HCT116 (cell line): ENCODE measurements at regions not wholly inside any gene's neighbourhood (a gene's known extent, or its start where the extent isn't known, plus 50 kb on each side); places are given as distances from the start of the nearest gene placed in this dataset.

Experiments used
- ATAC-seq: fragments of 200-7000 bp; cut with Tn5 transposase; 2 replicates; pipeline ENCODE4 v1.9.1; 2020; ENCODE audit warnings: mild to moderate bottlenecking, moderate library complexity
- BruUV-seq: library from RNA; stranded (reverse); fragments of 400-500 nt; replicated peaks from 2 replicates; lab custom pipeline; 2021; lab: Mats Ljungman, UMichigan
- CTCF ChIA-PET: fragments of 300-600 bp; sonication (Branson Sonifier 250); formaldehyde crosslinking; loops from one replicate; lab custom pipeline; 2021; ENCODE audit warnings: antibody characterized with exemption; lab: Charles Lee
- POLR2A ChIA-PET: fragments of 300-600, 350-600 bp; sonication (Branson Sonifier 250); formaldehyde crosslinking; loops from one replicate; lab custom pipeline; 2021; ENCODE audit warnings: antibody characterized with exemption; lab: Charles Lee
- RAD21 ChIA-PET, 2 experiments: fragments of 300-600 bp; sonication (Branson Sonifier 250); formaldehyde crosslinking; loops; one replicate each; lab custom pipeline; 2023; ENCODE audit warnings: low total read pairs in 2 of 2; ENCODE audit not compliant: uncharacterized antibody in 2 of 2, unreplicated experiment in 2 of 2, low non-redundant PET in 1 of 2; lab: Charles Lee
- DNase-seq: peaks from one replicate; pipeline ENCODE4 v3.0.0-alpha.2; 2010; ENCODE audit warnings: low read depth, low spot score
- H2AFZ ChIP-seq: fragments of 200-600 bp; shearing (Covaris generic), sonication (generic); 2 replicates; pipeline ENCODE4 v1.6.1; 2017; ENCODE audit warnings: low read depth, mixed run types, mixed read lengths, antibody characterized with exemption, low read length; ENCODE audit not compliant: poor library complexity, severe bottlenecking
- H3K27ac ChIP-seq: 2 replicates; pipeline ENCODE4 v1.5.1; 2012; ENCODE audit warnings: low read depth, low read length
- H3K27me3 ChIP-seq: fragments of 200-600 bp; sonication (generic); 2 replicates; pipeline ENCODE4 v1.6.1; 2016; ENCODE audit warnings: mixed run types, low read length, mixed read lengths; ENCODE audit not compliant: insufficient read depth
- H3K36me3 ChIP-seq, 2 experiments: fragments of 200-500 bp in 1 of 2; fragments of 200-600 bp in 1 of 2; sonication (Bioruptor generic) in 1 of 2; sonication (generic) in 1 of 2; 2 replicates each; pipeline versions ENCODE4 v1.5.1 to v1.6.1; 2014 to 2016; ENCODE audit warnings: low read length in 2 of 2, inconsistent platforms in 1 of 2, mixed read lengths in 1 of 2, mixed run types in 1 of 2; ENCODE audit not compliant: insufficient read depth in 2 of 2, control insufficient read depth in 1 of 2
- H3K4me1 ChIP-seq, 2 experiments: fragments of 200-600 bp in 1 of 2; sonication (generic) in 1 of 2; 2 replicates each; pipeline versions ENCODE4 v1.5.1 to v1.6.1; 2012 to 2017; ENCODE audit warnings: low read length in 2 of 2, inconsistent platforms in 1 of 2, mild to moderate bottlenecking in 1 of 2, mixed read lengths in 1 of 2, mixed run types in 1 of 2, moderate library complexity in 1 of 2; ENCODE audit not compliant: insufficient read depth in 2 of 2, control insufficient read depth in 1 of 2
- H3K4me2 ChIP-seq: fragments of 200-600 bp; sonication (generic); 2 replicates; pipeline ENCODE4 v1.6.1; 2017; ENCODE audit warnings: mixed run types, low read length, mixed read lengths
- H3K4me3 ChIP-seq, 2 experiments: fragments of 200-600 bp in 1 of 2; sonication (generic) in 1 of 2; replicated peaks in 1 of 2; 2 replicates each; pipeline ENCODE4 v1.5.1; 2011 to 2016; ENCODE audit warnings: low read length in 2 of 2, control low read depth in 1 of 2, low read depth in 1 of 2, mild to moderate bottlenecking in 1 of 2, mixed read lengths in 1 of 2, mixed run types in 1 of 2
- H3K79me2 ChIP-seq: fragments of 200-600 bp; sonication (generic); 2 replicates; pipeline ENCODE4 v1.6.1; 2017; ENCODE audit warnings: mild to moderate bottlenecking, mixed run types, low read length, moderate library complexity, mixed read lengths; ENCODE audit not compliant: insufficient read depth
- H3K9ac ChIP-seq: fragments of 200-600 bp; sonication (generic); 2 replicates; pipeline ENCODE4 v1.6.1; 2016; ENCODE audit warnings: low read length, mixed read lengths
- H3K9me2 ChIP-seq: fragments of 200-600 bp; sonication (generic), shearing (Covaris generic); 2 replicates; pipeline ENCODE4 v1.6.1; 2017; ENCODE audit warnings: mixed run types, mild to moderate bottlenecking, moderate library complexity; ENCODE audit not compliant: insufficient read depth
- H3K9me3 ChIP-seq, 2 experiments: fragments of 200-500 bp in 1 of 2; fragments of 200-600 bp in 1 of 2; sonication (Bioruptor generic) in 1 of 2; sonication (generic) in 1 of 2; 2 replicates each; pipeline ENCODE4 v1.6.1; 2014 to 2017; ENCODE audit warnings: low read length in 2 of 2, mixed read lengths in 2 of 2, inconsistent platforms in 1 of 2, low read depth in 1 of 2, mild to moderate bottlenecking in 1 of 2, mixed run types in 1 of 2, moderate library complexity in 1 of 2; ENCODE audit not compliant: control insufficient read depth in 1 of 2, insufficient read depth in 1 of 2
- H4K20me1 ChIP-seq: fragments of 200-600 bp; sonication (generic), shearing (Covaris generic); 2 replicates; pipeline ENCODE4 v1.6.1; 2017; ENCODE audit warnings: mixed run types, mild to moderate bottlenecking, moderate library complexity; ENCODE audit not compliant: insufficient read depth
- EGR1 ChIP-seq: IDR thresholded peaks from 2 replicates; pipeline ENCODE4 v1.6.1; 2012; ENCODE audit warnings: low read depth
- EZH2 ChIP-seq: fragments of 200-600 bp; sonication (generic); IDR thresholded peaks from 2 replicates; pipeline ENCODE4 v1.6.1; 2017; ENCODE audit warnings: antibody characterized with exemption, mixed run types
- EZH2phosphoT487 ChIP-seq: fragments of 200-600 bp; IDR thresholded peaks from 2 replicates; pipeline ENCODE4 v1.6.1; 2018; ENCODE audit warnings: antibody characterized with exemption, borderline replicate concordance
- JUND ChIP-seq: IDR thresholded peaks from 2 replicates; pipeline ENCODE4 v1.6.1; 2012
- POLR2A ChIP-seq: IDR thresholded peaks from 2 replicates; pipeline ENCODE4 v1.7.0; 2011; ENCODE audit warnings: borderline replicate concordance; ENCODE audit not compliant: insufficient read depth, insufficient read length; ENCODE audit errors: extremely low read depth
- RAD21 ChIP-seq: IDR thresholded peaks from 2 replicates; pipeline ENCODE4 v1.6.1; 2012; ENCODE audit warnings: low read depth, mild to moderate bottlenecking
- SP1 ChIP-seq: IDR thresholded peaks from 2 replicates; pipeline ENCODE4 v1.6.1; 2012; ENCODE audit warnings: low read depth
- SRF ChIP-seq: IDR thresholded peaks from 2 replicates; pipeline ENCODE4 v1.6.1; 2012; ENCODE audit warnings: low read depth
- YY1 ChIP-seq: IDR thresholded peaks from 2 replicates; pipeline ENCODE4 v1.6.1; 2011; ENCODE audit warnings: low read length, low read depth, moderate library complexity, mild to moderate bottlenecking; ENCODE audit not compliant: insufficient replicate concordance; ENCODE audit errors: extremely low read depth
- ZFX ChIP-seq: fragments of 450-650 bp; IDR thresholded peaks from 2 replicates; pipeline ENCODE4 v1.6.1; 2017
- intact Hi-C: fragments of 100-400 bp; cut with micrococcal nuclease; formaldehyde crosslinking; loops from 2 replicates; pipeline ENCODE4 v1.10.0; 2022
- TF ChIP-seq, protein P1 (sequence below): IDR thresholded peaks from 2 replicates; pipeline ENCODE4 v1.6.1; 2012
- TF ChIP-seq, protein P2 (sequence below): IDR thresholded peaks from 2 replicates; pipeline ENCODE4 v1.6.1; 2011; ENCODE audit warnings: mild to moderate bottlenecking, low read length, moderate library complexity; ENCODE audit not compliant: insufficient replicate concordance; ENCODE audit errors: extremely low read depth

DNA sequence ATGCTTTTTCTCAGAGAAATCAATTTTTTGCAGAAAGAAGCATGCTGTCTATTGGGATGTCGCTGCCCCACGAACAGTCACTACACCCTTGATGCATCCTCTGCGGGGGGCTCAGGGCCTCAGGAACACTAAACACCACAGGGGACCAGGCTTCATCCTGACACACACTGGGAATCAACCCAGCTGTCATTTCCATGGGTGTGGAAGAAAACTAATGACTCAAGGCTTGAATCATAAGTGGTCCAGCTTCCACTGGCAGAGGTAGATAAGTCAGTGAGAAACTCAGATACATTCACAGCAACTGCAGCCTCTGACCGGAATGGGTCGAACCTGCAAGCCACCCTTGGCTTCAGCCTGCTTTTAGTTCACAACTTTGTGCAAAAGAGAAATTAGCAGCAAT lies 81.3 kb upstream of the SPTLC3 start:
- no TSS peak for BruUV-seq
- POLR2A ChIA-PET, result no interaction called here
- Histone ChIP-seq H3K27me3 (0 out of 2 replicates have a peak, but pooled peaks cover 3% of the 10 kb centered on the region), H3K9ac (no peak overlapping the region), H3K4me1 (no peaks in the 10 kb centered on the region), H3K36me3 (no peaks in the 10 kb centered on the region), H4K20me1 (no peaks in the 10 kb centered on the region), H2AFZ (no peak overlapping the region), H3K4me2 (no peak overlapping the region), H3K4me3 (no peak overlapping the region), H3K27ac (no peak overlapping the region), H3K79me2 (no peaks in the 10 kb centered on the region), H3K9me3 (no peaks in the 10 kb centered on the region), H3K9me2 (no peaks in the 10 kb centered on the region)
- TF ChIP-seq JUND (no peak), SRF (no peak), RAD21 (no peak), EZH2 (no peak), ZFX (no peak), EZH2phosphoT487 (no peak)
- TF ChIP-seq, protein P1, sequence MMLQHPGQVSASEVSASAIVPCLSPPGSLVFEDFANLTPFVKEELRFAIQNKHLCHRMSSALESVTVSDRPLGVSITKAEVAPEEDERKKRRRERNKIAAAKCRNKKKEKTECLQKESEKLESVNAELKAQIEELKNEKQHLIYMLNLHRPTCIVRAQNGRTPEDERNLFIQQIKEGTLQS, result no peak
- intact Hi-C loops, result no loop called here
- DNase-seq (no peak), ATAC-seq (no peak)
- CTCF ChIA-PET, result no interaction called here
- RAD21 ChIA-PET, result no interaction called here

DNA sequence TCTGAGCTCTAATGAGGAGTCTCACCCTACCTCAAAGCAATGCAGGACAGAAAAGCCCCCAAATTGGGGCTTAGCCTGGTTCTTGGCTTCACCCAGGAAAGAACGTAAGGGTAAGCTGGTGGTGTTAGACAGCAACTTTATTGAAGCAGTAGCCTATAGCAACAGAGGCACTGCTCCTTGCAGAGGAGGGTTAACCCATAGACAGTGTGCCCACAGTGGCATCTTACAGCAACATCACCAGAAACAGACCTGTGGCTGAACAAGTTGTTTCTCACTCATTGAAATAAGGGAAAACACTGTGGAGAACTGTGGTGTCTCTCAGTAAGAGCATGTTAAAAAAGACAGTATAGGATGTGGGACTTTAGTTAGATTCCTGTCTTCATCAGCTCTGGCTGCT lies 80.4 kb upstream of the SPTLC3 start:
- BruUV-seq, result no TSS peak
- H2AFZ ChIP-seq, result no peak overlapping the region
- ChIA-PET CTCF (no interaction called here), RAD21 (no interaction called here), POLR2A (no interaction called here)
- no peaks in the 10 kb centered on the region for H3K4me1 ChIP-seq
- no peak overlapping the region for H3K27ac ChIP-seq
- ATAC-seq, result no peak
- no peaks in the 10 kb centered on the region for H4K20me1 ChIP-seq
- no peak for DNase-seq
- intact Hi-C loops, result no loop called here
- no peaks in the 10 kb centered on the region for H3K36me3 ChIP-seq
- 0 out of 2 replicates have a peak, but pooled peaks cover 3% of the 10 kb centered on the region for H3K27me3 ChIP-seq
- TF ChIP-seq POLR2A, result no peak
- TF ChIP-seq, protein P2, sequence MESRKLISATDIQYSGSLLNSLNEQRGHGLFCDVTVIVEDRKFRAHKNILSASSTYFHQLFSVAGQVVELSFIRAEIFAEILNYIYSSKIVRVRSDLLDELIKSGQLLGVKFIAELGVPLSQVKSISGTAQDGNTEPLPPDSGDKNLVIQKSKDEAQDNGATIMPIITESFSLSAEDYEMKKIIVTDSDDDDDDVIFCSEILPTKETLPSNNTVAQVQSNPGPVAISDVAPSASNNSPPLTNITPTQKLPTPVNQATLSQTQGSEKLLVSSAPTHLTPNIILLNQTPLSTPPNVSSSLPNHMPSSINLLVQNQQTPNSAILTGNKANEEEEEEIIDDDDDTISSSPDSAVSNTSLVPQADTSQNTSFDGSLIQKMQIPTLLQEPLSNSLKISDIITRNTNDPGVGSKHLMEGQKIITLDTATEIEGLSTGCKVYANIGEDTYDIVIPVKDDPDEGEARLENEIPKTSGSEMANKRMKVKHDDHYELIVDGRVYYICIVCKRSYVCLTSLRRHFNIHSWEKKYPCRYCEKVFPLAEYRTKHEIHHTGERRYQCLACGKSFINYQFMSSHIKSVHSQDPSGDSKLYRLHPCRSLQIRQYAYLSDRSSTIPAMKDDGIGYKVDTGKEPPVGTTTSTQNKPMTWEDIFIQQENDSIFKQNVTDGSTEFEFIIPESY, result no peak
- no peak for TF ChIP-seq YY1
- no peak for TF ChIP-seq EGR1
- no peak for TF ChIP-seq SRF
- no peak for TF ChIP-seq SP1
- TF ChIP-seq ZFX, result no peak
- TF ChIP-seq, protein P1, result no peak
- H3K4me3 ChIP-seq, result no peak overlapping the region
- no peaks in the 10 kb centered on the region for H3K9me2 ChIP-seq
- no peaks in the 10 kb centered on the region for H3K79me2 ChIP-seq
- no peak overlapping the region for H3K9ac ChIP-seq
- H3K4me2 ChIP-seq, result no peak overlapping the region
- no peaks in the 10 kb centered on the region for H3K9me3 ChIP-seq
